CD4-positive, alpha-beta T cell (primary cell): ENCODE measurements at regions not wholly inside any gene's neighbourhood (a gene's known extent, or its start where the extent isn't known, plus 50 kb on each side); places are given as distances from the start of the nearest gene placed in this dataset.

Source experiments
- ATAC-seq: fragments of 200-7000 bp; cut with Tn5 transposase; one replicate; pipeline ENCODE4 v1.10.0; 2022; ENCODE audit warnings: mild to moderate bottlenecking; ENCODE audit not compliant: poor library complexity
- CTCF ChIA-PET: fragments of 350-600 bp; sonication (Branson Sonifier 250); formaldehyde crosslinking; loops from one replicate; lab custom pipeline; 2021; ENCODE audit warnings: antibody characterized with exemption, inconsistent platforms; lab: Charles Lee
- POLR2A ChIA-PET: fragments of 350-600 bp; sonication (Branson Sonifier 250); formaldehyde crosslinking; loops from one replicate; lab custom pipeline; 2021; ENCODE audit warnings: antibody characterized with exemption, inconsistent platforms; lab: Charles Lee
- DNase-seq, 14 experiments: peaks; one replicate each; pipeline ENCODE4 v3.0.0-alpha.2; 2013 to 2020; ENCODE audit warnings: mixed read lengths in 2 of 14
- H3K27ac ChIP-seq, 2 donors: one replicate each; pipeline versions ENCODE4 v1.5.1 to v1.7.0; 2013; ENCODE audit warnings: low read length in 2 of 2, low read depth in 1 of 2, mild to moderate bottlenecking in 1 of 2
- H3K27me3 ChIP-seq, 2 experiments: 1 replicate in 1 of 2; 2 replicates in 1 of 2; pipeline versions ENCODE4 v1.6.1 to v1.7.0; 2013; ENCODE audit warnings: low read length in 2 of 2, control low read depth in 1 of 2, mild to moderate bottlenecking in 1 of 2, moderate library complexity in 1 of 2; ENCODE audit not compliant: insufficient read depth in 2 of 2, control insufficient read depth in 1 of 2
- H3K36me3 ChIP-seq: one replicate; pipeline ENCODE4 v1.6.1; 2013; ENCODE audit warnings: low read length, control low read depth; ENCODE audit not compliant: insufficient read depth
- H3K4me1 ChIP-seq: one replicate; pipeline ENCODE4 v1.6.1; 2013; ENCODE audit warnings: low read length, control low read depth; ENCODE audit not compliant: insufficient read depth
- H3K4me3 ChIP-seq: one replicate; pipeline ENCODE4 v1.5.1; 2013; ENCODE audit warnings: mild to moderate bottlenecking, low read length, moderate library complexity
- H3K9me3 ChIP-seq, 2 experiments: 1 replicate in 1 of 2; 2 replicates in 1 of 2; pipeline versions ENCODE4 v1.6.1 to v1.7.0; 2013; ENCODE audit warnings: low read length in 2 of 2, mild to moderate bottlenecking in 2 of 2, control low read depth in 1 of 2, moderate library complexity in 1 of 2; ENCODE audit not compliant: control insufficient read depth in 1 of 2, insufficient read depth in 1 of 2
- H3K27ac Mint-ChIP-seq: one replicate; pipeline ENCODE4 v1.8.0; 2020; ENCODE audit warnings: mixed read lengths
- H3K27me3 Mint-ChIP-seq: one replicate; pipeline ENCODE4 v1.8.0; 2021; ENCODE audit warnings: mixed read lengths
- H3K36me3 Mint-ChIP-seq: one replicate; pipeline ENCODE4 v1.8.0; 2021; ENCODE audit warnings: low read depth, mixed read lengths
- H3K4me1 Mint-ChIP-seq: one replicate; pipeline ENCODE4 v1.8.0; 2021; ENCODE audit warnings: low read depth, mixed read lengths
- H3K4me3 Mint-ChIP-seq: one replicate; pipeline ENCODE4 v1.8.0; 2020; ENCODE audit warnings: mild to moderate bottlenecking, mixed read lengths
- H3K9me3 Mint-ChIP-seq: one replicate; pipeline ENCODE4 v1.8.0; 2020; ENCODE audit warnings: mixed read lengths
- intact Hi-C, 2 experiments: fragments of 100-400 bp; cut with DNase I in 1 of 2; cut with micrococcal nuclease in 1 of 2; formaldehyde crosslinking; loops; one replicate each; pipeline versions ENCODE4 v1.15.1 to v1.9.0; 2023 to 2025; cut with DNase I, micrococcal nuclease
- TF ChIP-seq, protein P1 (sequence below): fragments of 200-600 bp; IDR thresholded peaks from one replicate; pipeline ENCODE4 v1.8.0; 2022; ENCODE audit warnings: antibody characterized with exemption, mild to moderate bottlenecking

DNA sequence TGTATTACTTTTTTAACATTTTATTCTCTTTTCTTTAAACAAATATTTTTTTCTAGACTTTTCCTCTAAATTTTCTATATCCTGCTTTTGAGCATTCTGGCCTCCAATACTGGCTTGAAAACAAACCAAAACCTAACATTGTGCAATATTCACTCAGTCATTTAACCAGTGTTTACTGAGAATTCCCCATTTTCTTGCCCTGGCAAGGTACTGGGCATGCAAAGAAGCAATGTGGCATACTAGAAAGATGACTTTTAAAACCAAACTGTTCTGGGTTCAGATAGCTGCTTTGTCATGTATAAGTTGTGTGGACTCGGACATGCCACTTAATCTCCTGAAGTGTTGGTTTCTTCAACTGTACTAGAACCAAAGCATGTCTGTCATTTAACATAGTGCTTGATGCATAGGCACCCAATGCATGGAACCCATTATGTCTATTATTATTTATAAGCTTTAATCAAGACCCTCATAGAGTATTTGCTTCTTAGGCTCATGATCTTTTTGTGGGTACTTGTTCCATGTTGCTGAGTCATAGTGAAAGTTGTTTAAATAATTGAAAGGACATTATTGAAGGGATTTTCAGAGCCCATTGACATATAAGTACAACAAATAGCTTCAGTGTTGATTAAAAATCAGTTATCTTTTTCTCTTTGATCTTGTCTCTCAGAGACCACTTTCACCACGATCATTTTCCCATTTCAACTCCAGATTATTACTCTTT lies 185.4 kb upstream of the OSR1 start:
- Histone ChIP-seq H3K27me3 (no peaks in the 10 kb centered on the region), H3K36me3 (no peaks in the 10 kb centered on the region), H3K4me3 (no peak overlapping the region), H3K4me1 (no peaks in the 10 kb centered on the region), H3K9me3 (peaks cover 0 to 8% of the 10 kb centered on the region in 2 experiments), H3K27ac (no peak overlapping the region)
- no peak overlapping the region for H3K27ac Mint-ChIP-seq
- peaks cover 8% of the 10 kb centered on the region for H3K27me3 Mint-ChIP-seq
- ChIA-PET POLR2A (no interaction called here), CTCF (no interaction called here)
- no peaks in the 10 kb centered on the region for H3K4me1 Mint-ChIP-seq
- ATAC-seq (no peak), DNase-seq (no peak)
- H3K36me3 Mint-ChIP-seq, result no peaks in the 10 kb centered on the region
- H3K4me3 Mint-ChIP-seq, result no peak overlapping the region
- TF ChIP-seq, protein P1, sequence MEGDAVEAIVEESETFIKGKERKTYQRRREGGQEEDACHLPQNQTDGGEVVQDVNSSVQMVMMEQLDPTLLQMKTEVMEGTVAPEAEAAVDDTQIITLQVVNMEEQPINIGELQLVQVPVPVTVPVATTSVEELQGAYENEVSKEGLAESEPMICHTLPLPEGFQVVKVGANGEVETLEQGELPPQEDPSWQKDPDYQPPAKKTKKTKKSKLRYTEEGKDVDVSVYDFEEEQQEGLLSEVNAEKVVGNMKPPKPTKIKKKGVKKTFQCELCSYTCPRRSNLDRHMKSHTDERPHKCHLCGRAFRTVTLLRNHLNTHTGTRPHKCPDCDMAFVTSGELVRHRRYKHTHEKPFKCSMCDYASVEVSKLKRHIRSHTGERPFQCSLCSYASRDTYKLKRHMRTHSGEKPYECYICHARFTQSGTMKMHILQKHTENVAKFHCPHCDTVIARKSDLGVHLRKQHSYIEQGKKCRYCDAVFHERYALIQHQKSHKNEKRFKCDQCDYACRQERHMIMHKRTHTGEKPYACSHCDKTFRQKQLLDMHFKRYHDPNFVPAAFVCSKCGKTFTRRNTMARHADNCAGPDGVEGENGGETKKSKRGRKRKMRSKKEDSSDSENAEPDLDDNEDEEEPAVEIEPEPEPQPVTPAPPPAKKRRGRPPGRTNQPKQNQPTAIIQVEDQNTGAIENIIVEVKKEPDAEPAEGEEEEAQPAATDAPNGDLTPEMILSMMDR, result no peak
- intact Hi-C loops, result no loop called here
- no peaks in the 10 kb centered on the region for H3K9me3 Mint-ChIP-seq

DNA sequence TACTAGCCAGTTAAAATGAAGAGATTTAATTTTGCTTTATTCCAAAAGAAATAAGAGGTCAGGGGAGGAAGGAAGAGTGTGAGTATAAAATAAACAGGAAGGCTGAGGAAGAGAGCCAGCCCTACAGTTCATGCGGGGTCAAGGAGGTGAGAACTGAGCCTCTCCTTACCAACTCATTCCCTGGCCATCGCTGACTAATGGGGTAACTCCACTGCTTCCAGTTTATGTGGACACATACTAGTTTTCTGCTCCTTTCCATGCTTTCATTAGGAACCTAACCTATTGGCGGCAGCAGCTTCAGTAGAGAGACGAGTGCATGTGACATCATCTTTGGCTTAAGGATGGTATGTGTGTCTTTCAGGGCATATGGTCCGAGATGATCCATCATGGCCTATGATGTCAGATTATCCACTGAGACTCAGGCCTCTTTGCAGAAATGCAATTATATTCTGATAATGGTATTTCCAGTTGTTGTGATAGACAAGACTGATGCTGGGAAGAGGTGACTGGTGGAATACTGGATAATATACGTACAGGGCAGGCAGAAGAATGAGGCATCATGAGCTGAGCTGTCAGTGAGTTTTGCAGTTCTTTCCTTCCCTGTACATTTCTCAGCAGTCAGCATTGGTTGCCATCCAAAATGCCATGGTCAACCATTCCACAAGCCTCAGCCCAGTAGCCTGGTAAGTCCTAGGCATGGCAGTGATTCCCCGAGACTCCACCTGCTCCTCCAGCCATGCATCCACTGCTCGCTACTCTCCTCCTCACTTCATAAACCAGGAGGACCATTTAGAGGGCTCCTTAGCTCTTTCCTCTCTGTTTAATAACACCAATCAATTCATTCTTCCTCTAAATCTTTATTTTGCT lies 184.6 kb upstream of the OSR1 start:
- Histone ChIP-seq H3K4me1 (no peaks in the 10 kb centered on the region), H3K36me3 (no peaks in the 10 kb centered on the region), H3K9me3 (peaks cover 0 to 6% of the 10 kb centered on the region in 2 experiments), H3K27ac (no peak overlapping the region), H3K4me3 (no peak overlapping the region), H3K27me3 (no peaks in the 10 kb centered on the region)
- Mint-ChIP-seq H3K27ac (no peak overlapping the region), H3K4me3 (no peak overlapping the region), H3K27me3 (peaks cover 8% of the 10 kb centered on the region), H3K9me3 (no peaks in the 10 kb centered on the region), H3K4me1 (no peaks in the 10 kb centered on the region), H3K36me3 (no peaks in the 10 kb centered on the region)
- ChIA-PET CTCF (no interaction called here), POLR2A (no interaction called here)
- intact Hi-C loops, result no loop called here
- ATAC-seq (no peak), DNase-seq (no peak)
- TF ChIP-seq, protein P1, result no peak

GRCh38 chr2:19541884-19542283 lies 183.5 kb upstream of the OSR1 start:
- Mint-ChIP-seq H3K9me3 (no peaks in the 10 kb centered on the region), H3K27ac (no peak overlapping the region), H3K36me3 (no peaks in the 10 kb centered on the region), H3K4me3 (no peak overlapping the region), H3K27me3 (peaks cover 4% of the 10 kb centered on the region), H3K4me1 (no peaks in the 10 kb centered on the region)
- TF ChIP-seq, protein P1, result no peak
- no peaks in the 10 kb centered on the region for H3K9me3 ChIP-seq
- ATAC-seq (no peak), DNase-seq (no peak)
- intact Hi-C loops, result no loop called here
- no peak overlapping the region for H3K27ac ChIP-seq
- H3K4me3 ChIP-seq, result no peak overlapping the region
- H3K36me3 ChIP-seq, result no peaks in the 10 kb centered on the region
- no peaks in the 10 kb centered on the region for H3K4me1 ChIP-seq
- ChIA-PET POLR2A (no interaction called here), CTCF (no interaction called here)
- no peaks in the 10 kb centered on the region for H3K27me3 ChIP-seq
